H1 (cell line): ENCODE measurements at regions not wholly inside any gene's neighbourhood (a gene's known extent, or its start where the extent isn't known, plus 50 kb on each side); places are given as distances from the start of the nearest gene placed in this dataset.

Experiments
- EZH2 ChIP-seq: fragments of 200-600 bp; sonication (generic); IDR thresholded peaks from 2 replicates; pipeline ENCODE4 v1.7.1; 2012; ENCODE audit warnings: low read depth, mild to moderate bottlenecking, moderate library complexity, low read length, inconsistent platforms; ENCODE audit not compliant: severe bottlenecking
- MAX ChIP-seq: IDR thresholded peaks from 2 replicates; pipeline ENCODE4 v1.6.1; 2012; ENCODE audit warnings: inconsistent platforms
- PHF8 ChIP-seq: fragments of 200-600 bp; sonication (generic); conservative IDR thresholded peaks from 2 replicates; pipeline ENCODE4 v1.7.1; 2012; ENCODE audit warnings: low read depth, mild to moderate bottlenecking, inconsistent platforms, low read length, moderate library complexity
- TF ChIP-seq, protein P1 (sequence below), 3 experiments: IDR thresholded peaks; 1 replicate in 2 of 3; 2 replicates in 1 of 3; pipeline versions ENCODE4 v1.5.1 to v1.6.1; 2011; ENCODE audit warnings: low read length in 3 of 3, mild to moderate bottlenecking in 3 of 3, inconsistent platforms in 2 of 3, low read depth in 1 of 3, moderate library complexity in 1 of 3; ENCODE audit not compliant: insufficient read depth in 1 of 3; ENCODE audit errors: control extremely low read depth in 1 of 3

GRCh38 chr5:33182986-33183385, 257.8 kb upstream of the TARS1 start:
- TF ChIP-seq MAX (no peak), PHF8 (no peak), EZH2 (no peak)
- TF ChIP-seq, protein P1, sequence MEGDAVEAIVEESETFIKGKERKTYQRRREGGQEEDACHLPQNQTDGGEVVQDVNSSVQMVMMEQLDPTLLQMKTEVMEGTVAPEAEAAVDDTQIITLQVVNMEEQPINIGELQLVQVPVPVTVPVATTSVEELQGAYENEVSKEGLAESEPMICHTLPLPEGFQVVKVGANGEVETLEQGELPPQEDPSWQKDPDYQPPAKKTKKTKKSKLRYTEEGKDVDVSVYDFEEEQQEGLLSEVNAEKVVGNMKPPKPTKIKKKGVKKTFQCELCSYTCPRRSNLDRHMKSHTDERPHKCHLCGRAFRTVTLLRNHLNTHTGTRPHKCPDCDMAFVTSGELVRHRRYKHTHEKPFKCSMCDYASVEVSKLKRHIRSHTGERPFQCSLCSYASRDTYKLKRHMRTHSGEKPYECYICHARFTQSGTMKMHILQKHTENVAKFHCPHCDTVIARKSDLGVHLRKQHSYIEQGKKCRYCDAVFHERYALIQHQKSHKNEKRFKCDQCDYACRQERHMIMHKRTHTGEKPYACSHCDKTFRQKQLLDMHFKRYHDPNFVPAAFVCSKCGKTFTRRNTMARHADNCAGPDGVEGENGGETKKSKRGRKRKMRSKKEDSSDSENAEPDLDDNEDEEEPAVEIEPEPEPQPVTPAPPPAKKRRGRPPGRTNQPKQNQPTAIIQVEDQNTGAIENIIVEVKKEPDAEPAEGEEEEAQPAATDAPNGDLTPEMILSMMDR (IDR thresholded peaks at IDR 0.05; ENCODE audit: control extremely low read depth in 1 of 3, insufficient read depth in 1 of 3, low read depth in 1 of 3, low read length in 3 of 3): no peak
